ENCODE measurements at regions not wholly inside any gene's neighbourhood (a gene's known extent, or its start where the extent isn't known, plus 50 kb on each side); places are given as distances from the start of the nearest gene placed in this dataset.

DNA sequence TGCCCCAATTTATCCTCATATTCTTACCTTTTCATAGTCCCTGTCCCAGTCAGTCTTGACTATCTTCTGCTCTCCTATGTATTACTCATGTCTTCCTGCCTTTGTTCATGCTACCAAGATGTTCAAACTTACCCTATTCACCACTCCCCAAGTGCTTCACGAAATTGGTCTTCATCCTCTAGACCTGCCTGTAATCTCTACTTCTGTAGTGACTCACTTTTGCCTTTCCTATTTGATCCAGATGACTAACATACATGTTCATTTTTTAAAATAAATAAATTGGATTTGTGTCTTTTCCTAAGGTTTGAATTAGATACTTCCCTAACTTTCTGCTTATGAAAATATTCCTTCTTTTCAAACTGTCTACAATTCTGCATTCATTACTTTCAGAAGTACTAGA lies 107.7 kb upstream of the PPM1H start:
- H3K4me3 ChIP-seq (ENCODE audit: control insufficient read depth, low read depth, low read length): no peak overlapping the region
- TF ChIP-seq, protein P1, sequence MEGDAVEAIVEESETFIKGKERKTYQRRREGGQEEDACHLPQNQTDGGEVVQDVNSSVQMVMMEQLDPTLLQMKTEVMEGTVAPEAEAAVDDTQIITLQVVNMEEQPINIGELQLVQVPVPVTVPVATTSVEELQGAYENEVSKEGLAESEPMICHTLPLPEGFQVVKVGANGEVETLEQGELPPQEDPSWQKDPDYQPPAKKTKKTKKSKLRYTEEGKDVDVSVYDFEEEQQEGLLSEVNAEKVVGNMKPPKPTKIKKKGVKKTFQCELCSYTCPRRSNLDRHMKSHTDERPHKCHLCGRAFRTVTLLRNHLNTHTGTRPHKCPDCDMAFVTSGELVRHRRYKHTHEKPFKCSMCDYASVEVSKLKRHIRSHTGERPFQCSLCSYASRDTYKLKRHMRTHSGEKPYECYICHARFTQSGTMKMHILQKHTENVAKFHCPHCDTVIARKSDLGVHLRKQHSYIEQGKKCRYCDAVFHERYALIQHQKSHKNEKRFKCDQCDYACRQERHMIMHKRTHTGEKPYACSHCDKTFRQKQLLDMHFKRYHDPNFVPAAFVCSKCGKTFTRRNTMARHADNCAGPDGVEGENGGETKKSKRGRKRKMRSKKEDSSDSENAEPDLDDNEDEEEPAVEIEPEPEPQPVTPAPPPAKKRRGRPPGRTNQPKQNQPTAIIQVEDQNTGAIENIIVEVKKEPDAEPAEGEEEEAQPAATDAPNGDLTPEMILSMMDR (IDR thresholded peaks at IDR 0.05; ENCODE audit: control insufficient read depth, insufficient read depth, low read depth, low read length, missing control alignments): no peak
- DNase-seq (ENCODE audit: low read depth): no peak

DNA sequence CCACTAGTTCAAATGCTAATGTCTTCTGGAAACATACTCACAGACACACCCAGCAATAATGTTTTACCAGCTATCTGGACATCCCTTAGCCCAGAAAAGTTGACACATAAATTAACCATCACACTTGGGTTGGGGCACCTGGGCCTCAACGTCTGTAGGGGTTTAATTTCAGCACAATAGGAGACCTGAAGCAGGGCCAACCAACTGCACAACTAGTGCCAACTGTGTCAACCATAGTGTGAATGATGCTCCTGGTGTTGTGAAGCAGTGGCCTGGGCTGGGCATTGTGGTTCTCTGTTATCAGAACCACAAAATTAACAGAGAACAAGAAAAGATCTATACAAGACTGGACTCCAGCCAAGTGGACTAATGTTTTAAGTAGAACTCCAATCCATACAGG lies 106.7 kb upstream of the PPM1H start:
- DNase-seq (ENCODE audit: low read depth): no peak
- TF ChIP-seq, protein P1 (IDR thresholded peaks at IDR 0.05; ENCODE audit: control insufficient read depth, insufficient read depth, low read depth, low read length, missing control alignments): no peak
- no peak overlapping the region for H3K4me3 ChIP-seq (ENCODE audit: control insufficient read depth, low read depth, low read length)

DNA sequence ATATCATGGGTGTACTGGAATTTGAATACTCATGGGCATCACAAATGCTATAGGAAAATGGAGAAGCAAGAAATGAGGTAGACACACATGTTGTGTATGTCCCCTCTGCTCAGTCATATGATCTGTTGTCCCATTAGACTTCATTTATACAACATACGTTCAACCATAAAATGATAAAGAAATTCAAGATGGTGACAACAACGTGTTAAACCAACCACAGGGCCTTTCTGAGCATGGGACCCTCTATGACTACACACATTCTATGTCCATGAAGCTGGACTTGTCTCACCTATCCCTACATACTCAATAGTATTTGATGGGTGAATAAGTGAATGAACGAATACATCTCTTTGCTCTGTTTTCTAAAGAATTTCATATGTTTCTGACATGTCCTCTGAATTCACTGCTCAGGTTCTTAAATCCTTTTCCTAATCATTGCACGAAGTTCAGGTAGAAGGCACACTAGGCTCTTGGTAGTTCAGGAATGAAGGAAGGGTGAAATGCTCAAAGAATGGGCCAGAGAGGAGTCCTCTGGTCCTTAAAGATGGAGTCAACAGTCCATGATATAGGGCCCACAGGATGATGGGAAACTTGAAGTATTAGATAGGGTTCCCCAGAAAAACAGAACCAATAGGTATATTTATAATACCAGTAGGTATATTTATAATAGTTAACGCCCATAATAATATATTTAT lies 105.7 kb upstream of the PPM1H start:
- TF ChIP-seq, protein P1 (IDR thresholded peaks at IDR 0.05; ENCODE audit: control insufficient read depth, insufficient read depth, low read depth, low read length, missing control alignments): no peak
- DNase-seq (ENCODE audit: low read depth): no peak
- no peak overlapping the region for H3K4me3 ChIP-seq (ENCODE audit: control insufficient read depth, low read depth, low read length)

DNA sequence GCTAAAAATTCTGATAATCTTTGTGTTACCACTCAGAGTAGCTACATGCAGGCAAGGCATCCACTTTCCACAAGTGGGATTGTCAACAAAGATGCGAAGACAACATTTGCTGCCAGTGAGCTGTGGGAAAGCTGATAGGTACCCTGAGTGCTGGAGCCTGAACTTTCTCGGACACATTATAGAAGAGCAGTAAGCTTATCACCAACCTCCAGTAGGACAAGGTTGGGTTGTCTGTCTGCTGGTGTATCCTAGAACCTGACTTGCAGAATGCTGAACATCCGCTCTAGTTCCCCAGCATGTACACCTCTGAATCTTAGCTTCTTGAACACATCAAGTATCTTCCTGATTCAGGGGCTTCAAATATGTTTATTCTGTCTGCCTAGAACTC lies 103.8 kb upstream of the PPM1H start:
- no peak for DNase-seq (ENCODE audit: low read depth)
- TF ChIP-seq, protein P1 (IDR thresholded peaks at IDR 0.05; ENCODE audit: control insufficient read depth, insufficient read depth, low read depth, low read length, missing control alignments): no peak
- no peak overlapping the region for H3K4me3 ChIP-seq (ENCODE audit: control insufficient read depth, low read depth, low read length)

DNA sequence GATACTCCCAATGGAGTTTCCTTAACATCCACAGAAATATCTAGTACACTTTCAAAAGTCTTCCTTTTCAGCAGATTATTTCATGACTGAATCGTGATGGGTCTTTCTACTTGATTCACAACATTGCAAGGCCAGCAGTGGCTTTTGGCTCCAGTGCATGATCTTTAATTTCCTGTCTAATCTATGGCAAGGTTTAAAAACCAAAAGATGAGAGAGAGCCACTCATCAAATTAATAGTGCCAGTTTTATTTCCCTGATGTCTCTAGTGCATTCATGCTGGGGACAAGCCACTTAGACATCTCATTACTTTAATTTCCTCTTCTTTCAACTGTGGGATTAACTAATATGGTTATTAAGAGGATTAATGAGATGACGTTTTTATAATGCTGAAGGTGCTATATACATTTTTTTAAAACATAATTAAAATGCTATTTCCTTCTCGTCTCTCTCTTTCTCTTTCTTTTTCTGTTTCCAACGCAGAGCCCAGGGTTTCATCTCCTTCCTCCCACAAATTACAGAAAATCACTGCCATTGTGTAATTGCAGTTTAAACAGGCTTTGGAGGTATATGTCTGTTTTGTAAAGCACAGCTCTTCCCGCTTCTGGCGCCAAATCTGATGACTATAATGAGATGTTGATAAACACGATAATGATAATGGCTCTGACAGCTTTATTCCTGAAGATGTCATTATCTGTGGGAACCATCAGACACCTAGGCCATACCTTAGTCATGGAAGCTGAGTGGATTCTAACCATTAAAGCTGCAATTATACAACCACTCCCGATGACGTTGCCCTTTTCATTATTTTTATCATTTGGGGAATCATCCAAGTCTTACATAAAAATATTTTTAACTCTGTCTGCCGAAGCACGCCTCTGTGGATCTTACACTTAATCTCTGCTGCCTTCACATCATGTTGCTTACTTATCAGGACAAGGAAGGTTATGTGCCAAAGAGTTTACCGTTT lies 103.1 kb upstream of the PPM1H start:
- TF ChIP-seq, protein P1 (IDR thresholded peaks at IDR 0.05; ENCODE audit: control insufficient read depth, insufficient read depth, low read depth, low read length, missing control alignments): no peak
- H3K4me3 ChIP-seq (ENCODE audit: control insufficient read depth, low read depth, low read length): no peak overlapping the region
- no peak for DNase-seq (ENCODE audit: low read depth)

DNA sequence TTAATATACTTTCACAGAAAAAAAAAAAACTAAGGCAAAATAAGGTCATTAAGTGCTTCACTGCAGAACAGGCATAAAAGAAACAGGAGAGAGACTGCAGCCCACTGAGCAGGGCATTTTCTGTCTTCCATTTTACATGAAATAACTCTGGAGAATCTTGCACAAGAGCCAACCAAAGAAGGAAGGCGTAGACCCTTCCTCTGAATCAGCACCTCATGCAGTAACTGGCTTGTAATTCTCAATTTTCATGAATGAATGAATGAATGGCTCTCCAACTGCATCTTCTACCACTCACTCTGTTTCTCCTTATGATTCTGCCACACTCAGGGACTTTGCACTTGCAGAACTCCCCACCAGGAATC lies 102.0 kb upstream of the PPM1H start:
- no peak overlapping the region for H3K4me3 ChIP-seq (ENCODE audit: control insufficient read depth, low read depth, low read length)
- TF ChIP-seq, protein P1 (IDR thresholded peaks at IDR 0.05; ENCODE audit: control insufficient read depth, insufficient read depth, low read depth, low read length, missing control alignments): no peak
- DNase-seq (ENCODE audit: low read depth): no peak
